ENCODE measurements at regions not wholly inside any gene's neighbourhood (a gene's known extent, or its start where the extent isn't known, plus 50 kb on each side); places are given as distances from the start of the nearest gene placed in this dataset.

DNA sequence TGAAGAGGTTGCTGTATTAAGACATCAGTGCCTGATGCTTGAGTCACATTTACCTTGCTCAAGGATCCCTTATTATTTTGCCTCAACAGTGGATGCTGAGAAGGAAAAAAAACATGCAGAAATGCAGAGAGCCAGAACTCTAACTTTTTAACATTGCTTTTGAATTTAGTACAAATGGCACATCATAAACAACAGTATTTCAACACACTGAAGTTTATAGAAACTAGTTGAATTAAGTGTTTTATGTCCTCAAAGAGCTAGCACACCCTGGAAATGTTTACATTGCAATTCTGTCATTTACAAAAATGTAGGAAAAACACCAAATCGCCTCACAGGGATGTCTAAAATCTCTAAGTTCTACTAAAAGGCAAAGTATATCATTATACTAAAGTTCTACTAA lies 69.5 kb upstream of the BLTP1 start:
- ATAC-seq: no peak
- POLR2A ChIA-PET: no interaction called here
- H3K36me3 ChIP-seq (replicated peaks in 1 of 2; ENCODE audit: control insufficient read depth in 1 of 2, insufficient read depth in 2 of 2, low read length in 2 of 2): no peaks in the 10 kb centered on the region
- no peak overlapping the region for H2AFZ ChIP-seq (ENCODE audit: low read length)
- TF ChIP-seq NR3C1 (CRISPR knock-in tag; IDR thresholded peaks at IDR 0.05): no peak
- TF ChIP-seq ZNF382 (CRISPR knock-in tag; IDR thresholded peaks at IDR 0.05; ENCODE audit: borderline replicate concordance): no peak
- no peak for TF ChIP-seq ZKSCAN1 (IDR thresholded peaks at IDR 0.05; ENCODE audit: low read length)
- TF ChIP-seq, protein P1, sequence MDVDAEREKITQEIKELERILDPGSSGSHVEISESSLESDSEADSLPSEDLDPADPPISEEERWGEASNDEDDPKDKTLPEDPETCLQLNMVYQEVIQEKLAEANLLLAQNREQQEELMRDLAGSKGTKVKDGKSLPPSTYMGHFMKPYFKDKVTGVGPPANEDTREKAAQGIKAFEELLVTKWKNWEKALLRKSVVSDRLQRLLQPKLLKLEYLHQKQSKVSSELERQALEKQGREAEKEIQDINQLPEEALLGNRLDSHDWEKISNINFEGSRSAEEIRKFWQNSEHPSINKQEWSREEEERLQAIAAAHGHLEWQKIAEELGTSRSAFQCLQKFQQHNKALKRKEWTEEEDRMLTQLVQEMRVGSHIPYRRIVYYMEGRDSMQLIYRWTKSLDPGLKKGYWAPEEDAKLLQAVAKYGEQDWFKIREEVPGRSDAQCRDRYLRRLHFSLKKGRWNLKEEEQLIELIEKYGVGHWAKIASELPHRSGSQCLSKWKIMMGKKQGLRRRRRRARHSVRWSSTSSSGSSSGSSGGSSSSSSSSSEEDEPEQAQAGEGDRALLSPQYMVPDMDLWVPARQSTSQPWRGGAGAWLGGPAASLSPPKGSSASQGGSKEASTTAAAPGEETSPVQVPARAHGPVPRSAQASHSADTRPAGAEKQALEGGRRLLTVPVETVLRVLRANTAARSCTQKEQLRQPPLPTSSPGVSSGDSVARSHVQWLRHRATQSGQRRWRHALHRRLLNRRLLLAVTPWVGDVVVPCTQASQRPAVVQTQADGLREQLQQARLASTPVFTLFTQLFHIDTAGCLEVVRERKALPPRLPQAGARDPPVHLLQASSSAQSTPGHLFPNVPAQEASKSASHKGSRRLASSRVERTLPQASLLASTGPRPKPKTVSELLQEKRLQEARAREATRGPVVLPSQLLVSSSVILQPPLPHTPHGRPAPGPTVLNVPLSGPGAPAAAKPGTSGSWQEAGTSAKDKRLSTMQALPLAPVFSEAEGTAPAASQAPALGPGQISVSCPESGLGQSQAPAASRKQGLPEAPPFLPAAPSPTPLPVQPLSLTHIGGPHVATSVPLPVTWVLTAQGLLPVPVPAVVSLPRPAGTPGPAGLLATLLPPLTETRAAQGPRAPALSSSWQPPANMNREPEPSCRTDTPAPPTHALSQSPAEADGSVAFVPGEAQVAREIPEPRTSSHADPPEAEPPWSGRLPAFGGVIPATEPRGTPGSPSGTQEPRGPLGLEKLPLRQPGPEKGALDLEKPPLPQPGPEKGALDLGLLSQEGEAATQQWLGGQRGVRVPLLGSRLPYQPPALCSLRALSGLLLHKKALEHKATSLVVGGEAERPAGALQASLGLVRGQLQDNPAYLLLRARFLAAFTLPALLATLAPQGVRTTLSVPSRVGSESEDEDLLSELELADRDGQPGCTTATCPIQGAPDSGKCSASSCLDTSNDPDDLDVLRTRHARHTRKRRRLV (CRISPR knock-in tag; IDR thresholded peaks at IDR 0.05): no peak
- no peak for TF ChIP-seq ZNF138 (CRISPR knock-in tag; IDR thresholded peaks at IDR 0.05; ENCODE audit: low read depth)
- TF ChIP-seq ZNF790 (CRISPR knock-in tag; IDR thresholded peaks at IDR 0.05; ENCODE audit: borderline replicate concordance): no peak
- no peak for TF ChIP-seq RELA (CRISPR knock-in tag; IDR thresholded peaks at IDR 0.05)
- TF ChIP-seq NFKB2 (CRISPR knock-in tag; IDR thresholded peaks at IDR 0.05; ENCODE audit: borderline replicate concordance): no peak
- TF ChIP-seq HIVEP1 (CRISPR knock-in tag; IDR thresholded peaks at IDR 0.05): no peak
- TF ChIP-seq ELF3 (CRISPR knock-in tag; IDR thresholded peaks at IDR 0.05): no peak
- TF ChIP-seq ZFX (CRISPR knock-in tag; IDR thresholded peaks at IDR 0.05; ENCODE audit: low read depth): no peak
- no peak for TF ChIP-seq ZNF614 (CRISPR knock-in tag; IDR thresholded peaks at IDR 0.05; ENCODE audit: borderline replicate concordance)
- TF ChIP-seq, protein P2, sequence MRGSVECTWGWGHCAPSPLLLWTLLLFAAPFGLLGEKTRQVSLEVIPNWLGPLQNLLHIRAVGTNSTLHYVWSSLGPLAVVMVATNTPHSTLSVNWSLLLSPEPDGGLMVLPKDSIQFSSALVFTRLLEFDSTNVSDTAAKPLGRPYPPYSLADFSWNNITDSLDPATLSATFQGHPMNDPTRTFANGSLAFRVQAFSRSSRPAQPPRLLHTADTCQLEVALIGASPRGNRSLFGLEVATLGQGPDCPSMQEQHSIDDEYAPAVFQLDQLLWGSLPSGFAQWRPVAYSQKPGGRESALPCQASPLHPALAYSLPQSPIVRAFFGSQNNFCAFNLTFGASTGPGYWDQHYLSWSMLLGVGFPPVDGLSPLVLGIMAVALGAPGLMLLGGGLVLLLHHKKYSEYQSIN (CRISPR knock-in tag; IDR thresholded peaks at IDR 0.05; ENCODE audit: borderline replicate concordance): no peak
- no peak for TF ChIP-seq HDAC1 (CRISPR knock-in tag; IDR thresholded peaks at IDR 0.05)
- no peak for TF ChIP-seq ZBTB1 (CRISPR knock-in tag; IDR thresholded peaks at IDR 0.05; ENCODE audit: borderline replicate concordance)
- no peak for TF ChIP-seq AKAP8 (CRISPR knock-in tag; IDR thresholded peaks at IDR 0.05)
- TF ChIP-seq, protein P3, sequence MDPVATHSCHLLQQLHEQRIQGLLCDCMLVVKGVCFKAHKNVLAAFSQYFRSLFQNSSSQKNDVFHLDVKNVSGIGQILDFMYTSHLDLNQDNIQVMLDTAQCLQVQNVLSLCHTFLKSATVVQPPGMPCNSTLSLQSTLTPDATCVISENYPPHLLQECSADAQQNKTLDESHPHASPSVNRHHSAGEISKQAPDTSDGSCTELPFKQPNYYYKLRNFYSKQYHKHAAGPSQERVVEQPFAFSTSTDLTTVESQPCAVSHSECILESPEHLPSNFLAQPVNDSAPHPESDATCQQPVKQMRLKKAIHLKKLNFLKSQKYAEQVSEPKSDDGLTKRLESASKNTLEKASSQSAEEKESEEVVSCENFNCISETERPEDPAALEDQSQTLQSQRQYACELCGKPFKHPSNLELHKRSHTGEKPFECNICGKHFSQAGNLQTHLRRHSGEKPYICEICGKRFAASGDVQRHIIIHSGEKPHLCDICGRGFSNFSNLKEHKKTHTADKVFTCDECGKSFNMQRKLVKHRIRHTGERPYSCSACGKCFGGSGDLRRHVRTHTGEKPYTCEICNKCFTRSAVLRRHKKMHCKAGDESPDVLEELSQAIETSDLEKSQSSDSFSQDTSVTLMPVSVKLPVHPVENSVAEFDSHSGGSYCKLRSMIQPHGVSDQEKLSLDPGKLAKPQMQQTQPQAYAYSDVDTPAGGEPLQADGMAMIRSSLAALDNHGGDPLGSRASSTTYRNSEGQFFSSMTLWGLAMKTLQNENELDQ (CRISPR knock-in tag; IDR thresholded peaks at IDR 0.05; ENCODE audit: borderline replicate concordance): no peak
- FAIRE-seq: no peak
- no peak overlapping the region for H3K4me3 ChIP-seq (replicated peaks in 1 of 3; ENCODE audit: insufficient read depth in 1 of 3, low read depth in 2 of 3, low read length in 3 of 3)
- H3K79me2 ChIP-seq (ENCODE audit: insufficient read depth, low read length): no peaks in the 10 kb centered on the region
- H3K9ac ChIP-seq (ENCODE audit: insufficient read depth, low read depth, low read length): no peak overlapping the region
- intact Hi-C loops (cut with micrococcal nuclease; ENCODE audit: unreplicated experiment) (no loop called here), in situ Hi-C loops (cut with HindIII; ENCODE audit: extremely low pct_ligation_motif_present, low pct_unique_long_range_greater_than_20kb) (no loop called here)
- DNase-seq (ENCODE audit: low spot score): no peak
- BruUV-seq (replicated peaks): no TSS peak
- no peaks in the 10 kb centered on the region for H3K9me3 ChIP-seq (ENCODE audit: low read length)
- H3K4me2 ChIP-seq (ENCODE audit: low read depth, low read length): no peak overlapping the region
- no peak overlapping the region for H3K27ac ChIP-seq (ENCODE audit: extremely low read length, insufficient read depth, low read length)
- H3K4me1 ChIP-seq (ENCODE audit: insufficient read depth, low read length): no peaks in the 10 kb centered on the region
- CTCF ChIA-PET (ENCODE audit: low intra/inter-chr PET ratio, low total read pairs): no interaction called here
- 0% methylated on average over 1 of the region's 1 CpG for WGBS (ENCODE audit: low lambda C conversion rate)
- H4K20me1 ChIP-seq (ENCODE audit: insufficient read depth, low read length): no peaks in the 10 kb centered on the region
- no peaks in the 10 kb centered on the region for H3K27me3 ChIP-seq (ENCODE audit: control insufficient read depth in 1 of 2, insufficient read depth in 2 of 2, low read length in 2 of 2)

Measured in HepG2 (cell line).